ENCODE measurements at regions not wholly inside any gene's neighbourhood (a gene's known extent, or its start where the extent isn't known, plus 50 kb on each side); places are given as distances from the start of the nearest gene placed in this dataset.

DNA sequence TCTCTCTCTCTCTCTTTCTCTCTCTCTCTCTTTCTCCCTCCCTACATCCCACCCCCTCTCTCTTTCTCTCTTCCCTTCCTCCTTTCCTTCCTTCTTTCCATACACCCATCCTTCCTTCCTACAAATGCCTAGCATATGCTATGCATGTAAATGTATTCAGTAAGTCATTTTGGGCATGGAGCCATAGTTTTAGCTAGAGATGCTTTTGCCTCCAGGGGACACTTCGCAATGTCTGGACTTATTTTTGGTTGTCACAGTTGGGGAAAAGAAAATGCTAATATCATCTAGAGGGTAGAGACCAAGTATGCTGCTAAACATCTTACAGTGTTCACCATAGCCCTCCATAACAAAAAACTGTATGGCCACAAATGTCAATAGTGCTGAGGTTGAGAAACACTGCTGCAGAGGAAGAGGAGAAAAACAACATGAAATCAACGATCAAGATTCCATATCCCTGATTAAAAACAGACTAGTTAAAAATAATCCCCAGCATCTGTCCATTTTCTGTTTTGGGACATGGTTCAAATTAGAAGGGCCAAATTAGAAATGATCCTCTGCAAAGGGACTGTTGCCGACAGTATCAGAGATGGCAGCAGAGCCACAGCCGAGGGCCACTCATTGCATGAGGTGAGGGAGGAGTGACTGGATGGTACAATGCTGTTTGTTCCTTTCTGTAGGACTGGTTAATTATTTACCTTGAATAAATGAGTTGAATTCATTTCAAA lies 152.7 kb downstream of the SH3BGRL2 start:
- no peak overlapping the region for H3K4me3 ChIP-seq (ENCODE audit: low read depth, low read length)
- TF ChIP-seq CTCF (IDR thresholded peaks at IDR 0.05; ENCODE audit: insufficient read depth, low read length, missing control alignments) = no peak
- ChIA-PET POLR2A (no interaction called here), CTCF (interaction anchor here (2.1 kb wide), 1 partner anchor 30 kb away, joined by 9 read pairs; no protein-coding TSS in a partner anchor)
- no peak for DNase-seq (ENCODE audit: low read depth, low spot score)

DNA sequence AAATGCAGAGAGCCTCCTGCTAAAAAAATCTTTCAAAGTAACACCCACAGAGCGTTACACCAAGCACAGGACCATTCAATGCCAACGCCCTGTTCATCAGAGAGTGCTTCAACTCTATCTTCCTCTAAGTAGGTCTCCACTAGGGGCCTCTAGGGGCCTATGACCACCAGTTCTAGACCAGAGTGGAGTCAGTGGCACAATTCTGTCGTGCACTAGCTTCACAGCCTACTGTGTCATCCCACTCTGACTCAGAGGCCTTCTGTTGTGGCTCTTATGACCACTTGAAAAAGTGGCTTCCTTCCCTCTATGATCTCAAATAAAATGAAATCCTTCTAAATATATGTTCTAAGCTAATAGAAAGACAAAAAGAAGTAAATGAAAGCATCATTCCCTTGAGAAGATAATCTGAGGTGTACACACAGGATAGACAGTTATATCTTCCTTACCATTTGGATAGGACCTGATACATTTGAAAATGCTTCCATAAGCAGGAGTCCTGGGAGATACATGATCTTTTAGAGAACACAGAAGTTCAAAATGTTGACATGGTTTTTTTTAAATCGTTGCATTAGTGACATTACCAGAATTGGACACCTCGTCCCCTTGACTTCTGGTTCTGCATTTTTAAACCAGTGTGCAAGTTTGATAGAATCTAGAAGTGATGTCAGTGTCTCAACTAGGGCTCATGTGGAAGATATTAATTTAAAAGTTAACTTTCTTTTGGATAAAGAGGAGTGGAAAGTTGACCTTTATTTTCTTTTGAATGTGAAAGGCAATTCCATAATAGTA lies 151.9 kb downstream of the SH3BGRL2 start:
- ChIA-PET POLR2A (no interaction called here), CTCF (interaction anchor here (1.0 to 1.1 kb wide), 3 partner anchors 25 to 70 kb away, joined by 3 read pairs; no protein-coding TSS in a partner anchor)
- TF ChIP-seq CTCF (IDR thresholded peaks at IDR 0.05; ENCODE audit: insufficient read depth, low read length, missing control alignments) = no peak
- no peak for DNase-seq (ENCODE audit: low read depth, low spot score)
- no peak overlapping the region for H3K4me3 ChIP-seq (ENCODE audit: low read depth, low read length)

- ChIA-PET CTCF (interaction anchor here (1.0 to 1.1 kb wide), 4 partner anchors 26 to 87 kb away, joined by 3 read pairs; no protein-coding TSS in a partner anchor), POLR2A (no interaction called here)
- TF ChIP-seq CTCF (IDR thresholded peaks at IDR 0.05; ENCODE audit: insufficient read depth, low read length, missing control alignments) = no peak
- no peak for DNase-seq (ENCODE audit: low read depth, low spot score)
- no peak overlapping the region for H3K4me3 ChIP-seq (ENCODE audit: low read depth, low read length)
These were observed 150.8 kb downstream of the SH3BGRL2 start for GRCh38 chr6:79781916-79782315.

DNA sequence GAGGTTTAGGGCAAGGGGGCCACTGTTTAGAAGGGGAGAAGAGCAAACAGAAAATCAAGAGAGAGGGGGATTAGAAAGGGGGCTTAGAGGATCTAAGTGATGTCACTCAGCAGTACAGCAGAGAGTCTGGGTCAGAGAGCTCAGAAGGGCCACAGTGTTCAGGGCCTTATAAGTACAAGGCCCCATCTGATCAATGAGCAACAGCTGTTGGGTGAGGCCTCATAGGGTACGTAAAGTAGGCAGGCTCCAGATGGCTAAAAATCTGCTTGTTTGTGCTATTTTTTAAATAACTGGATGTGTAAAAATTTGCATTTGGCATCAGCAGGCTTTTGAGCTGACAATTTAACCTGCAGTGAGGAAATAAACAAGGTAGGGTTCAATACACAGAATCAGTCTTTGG lies 149.8 kb downstream of the SH3BGRL2 start:
- TF ChIP-seq CTCF (IDR thresholded peaks at IDR 0.05; ENCODE audit: insufficient read depth, low read length, missing control alignments) = no peak
- ChIA-PET CTCF (interaction anchor here (1.1 to 1.5 kb wide), 2 partner anchors 8 to 88 kb away, joined by 3 to 5 read pairs; no protein-coding TSS in a partner anchor), POLR2A (no interaction called here)
- no peak overlapping the region for H3K4me3 ChIP-seq (ENCODE audit: low read depth, low read length)
- DNase-seq (ENCODE audit: low read depth, low spot score) = no peak

- no peak for DNase-seq (ENCODE audit: low read depth, low spot score)
- no peak overlapping the region for H3K4me3 ChIP-seq (ENCODE audit: low read depth, low read length)
- CTCF ChIA-PET = interaction anchor here (0.6 to 9.5 kb wide), 18 partner anchors 8 to 315 kb away, joined by 3 to 89 read pairs (median 4); no protein-coding TSS in a partner anchor
- TF ChIP-seq CTCF (IDR thresholded peaks at IDR 0.05; ENCODE audit: insufficient read depth, low read length, missing control alignments) = no peak
- POLR2A ChIA-PET = no interaction called here
These were observed 147.7 kb downstream of the SH3BGRL2 start for GRCh38 chr6:79778816-79779215.
